ENCODE measurements at regions not wholly inside any gene's neighbourhood (a gene's known extent, or its start where the extent isn't known, plus 50 kb on each side); places are given as distances from the start of the nearest gene placed in this dataset.

GRCh38 chr5:74422030-74422429 lies 218.5 kb downstream of the ENC1 start:
- DNase-seq = no peak

- DNase-seq = peak in 1 of 2 donors; percentile 51
Observed at GRCh38 chr5:74421377-74421776, 219.2 kb downstream of the ENC1 start.

- DNase-seq = no peak
Observed at GRCh38 chr5:74420947-74421346, 219.6 kb downstream of the ENC1 start.

- no peak for DNase-seq
Observed at GRCh38 chr5:74420220-74420619, 220.3 kb downstream of the ENC1 start.

GRCh38 chr5:74419468-74419867 lies 221.1 kb downstream of the ENC1 start:
- DNase-seq = no peak

- no peak for DNase-seq
Observed at GRCh38 chr5:74418709-74419108, 221.8 kb downstream of the ENC1 start.

- no peak for DNase-seq
Observed at GRCh38 chr5:74418261-74418660, 222.3 kb downstream of the ENC1 start.

- DNase-seq = no peak
Observed at GRCh38 chr5:74415695-74416102, 224.8 kb downstream of the ENC1 start.

- no peak for DNase-seq
Observed at GRCh38 chr5:74414228-74414627, 226.3 kb downstream of the ENC1 start.

GRCh38 chr5:74413403-74414048 lies 227.0 kb downstream of the ENC1 start:
- no peak for DNase-seq

GRCh38 chr5:74412066-74412465 lies 228.5 kb downstream of the ENC1 start:
- DNase-seq = no peak

GRCh38 chr5:74409712-74410111 lies 230.8 kb downstream of the ENC1 start:
- no peak for DNase-seq

GRCh38 chr5:74409166-74409706 lies 231.3 kb downstream of the ENC1 start:
- no peak for DNase-seq

- peak; percentile 14 to 63 for DNase-seq
Observed at GRCh38 chr5:74408150-74409043, 232.1 kb downstream of the ENC1 start.

- DNase-seq = no peak
Observed at GRCh38 chr5:74407701-74408100, 232.8 kb downstream of the ENC1 start.

- DNase-seq = no peak
Observed at GRCh38 chr5:74406844-74407243, 233.7 kb downstream of the ENC1 start.

GRCh38 chr5:74405593-74405992 lies 234.9 kb downstream of the ENC1 start:
- DNase-seq = no peak

GRCh38 chr5:74404574-74405508 lies 235.7 kb downstream of the ENC1 start:
- DNase-seq = no peak

GRCh38 chr5:74403771-74404170 lies 236.8 kb downstream of the ENC1 start:
- no peak for DNase-seq

- DNase-seq = peak; percentile 89 to 97
Observed at GRCh38 chr5:74402553-74402952, 238.0 kb downstream of the ENC1 start.

- peak in 1 of 2 donors; percentile 18 for DNase-seq
Observed at GRCh38 chr5:74401946-74402320, 238.6 kb downstream of the ENC1 start.

GRCh38 chr5:74401281-74401945 lies 239.1 kb downstream of the ENC1 start:
- peak; percentile 60 to 79 for DNase-seq
